Keratinocyte (primary cell): ENCODE measurements at regions not wholly inside any gene's neighbourhood (a gene's known extent, or its start where the extent isn't known, plus 50 kb on each side); places are given as distances from the start of the nearest gene placed in this dataset.

Experiments
- DNase-seq: peaks from one replicate; pipeline ENCODE4 v3.0.0-alpha.2; 2011; ENCODE audit warnings: low read depth, missing footprints, low spot score
- FAIRE-seq: peaks from 2 replicates; lab custom pipeline; 2011; peaks lifted over from hg19 to GRCh38; lab: Jason Lieb, UNC
- H2AFZ ChIP-seq: 2 replicates; pipeline ENCODE4 v1.6.0; 2012; ENCODE audit warnings: low read length, control low read depth, inconsistent platforms; ENCODE audit not compliant: control insufficient read depth
- H3K27ac ChIP-seq: 2 replicates; pipeline ENCODE4 v1.5.1; 2011; ENCODE audit warnings: low read length; ENCODE audit not compliant: control insufficient read depth, insufficient read depth
- H3K27me3 ChIP-seq: 3 replicates; pipeline ENCODE4 v1.6.0; 2011; ENCODE audit warnings: low read length; ENCODE audit not compliant: control insufficient read depth, insufficient read depth; ENCODE audit errors: extremely low read depth
- H3K36me3 ChIP-seq, 2 experiments: 2 replicates in 1 of 2; 3 replicates in 1 of 2; pipeline ENCODE4 v1.5.1; 2011; ENCODE audit warnings: low read length in 2 of 2, mild to moderate bottlenecking in 1 of 2; ENCODE audit not compliant: control insufficient read depth in 2 of 2, insufficient read depth in 2 of 2; ENCODE audit errors: extremely low read depth in 1 of 2
- H3K4me1 ChIP-seq: 3 replicates; pipeline ENCODE4 v1.5.1; 2011; ENCODE audit warnings: low read length; ENCODE audit not compliant: control insufficient read depth, insufficient read depth; ENCODE audit errors: extremely low read depth
- H3K4me2 ChIP-seq: 3 replicates; pipeline ENCODE4 v1.6.0; 2011; ENCODE audit warnings: low read depth, low read length; ENCODE audit not compliant: control insufficient read depth, insufficient read depth; ENCODE audit errors: extremely low read depth
- H3K4me3 ChIP-seq, 3 experiments: fragments of 200-600 bp in 1 of 3; sonication (generic) in 1 of 3; 2 replicates in 2 of 3; 3 replicates in 1 of 3; pipeline ENCODE4 v1.5.1; 2011 to 2016; ENCODE audit warnings: low read length in 3 of 3, mild to moderate bottlenecking in 3 of 3, control low read depth in 2 of 3, inconsistent platforms in 1 of 3, low read depth in 1 of 3, mixed read lengths in 1 of 3, mixed run types in 1 of 3, moderate library complexity in 1 of 3; ENCODE audit not compliant: control insufficient read depth in 2 of 3, insufficient read depth in 2 of 3; ENCODE audit errors: extremely low read depth in 1 of 3
- H3K79me2 ChIP-seq: 2 replicates; pipeline ENCODE4 v1.6.0; 2012; ENCODE audit warnings: low read length; ENCODE audit not compliant: control insufficient read depth, insufficient read depth
- H3K9ac ChIP-seq: 3 replicates; pipeline ENCODE4 v1.6.0; 2011; ENCODE audit warnings: low read length; ENCODE audit not compliant: control insufficient read depth, insufficient read depth; ENCODE audit errors: extremely low read depth
- H3K9me1 ChIP-seq: 3 replicates; pipeline ENCODE4 v1.6.0; 2011; ENCODE audit warnings: low read length; ENCODE audit not compliant: control insufficient read depth, insufficient read depth; ENCODE audit errors: extremely low read depth
- H3K9me3 ChIP-seq: 2 replicates; pipeline ENCODE4 v1.5.1; 2012; ENCODE audit warnings: low read depth, low read length; ENCODE audit not compliant: control insufficient read depth
- H4K20me1 ChIP-seq: 3 replicates; pipeline ENCODE4 v1.6.0; 2011; ENCODE audit warnings: low read length; ENCODE audit not compliant: control insufficient read depth, insufficient read depth; ENCODE audit errors: extremely low read depth
- EZH2 ChIP-seq: IDR thresholded peaks from one replicate; pipeline ENCODE4 v1.6.1; 2012; ENCODE audit warnings: inconsistent platforms, mild to moderate bottlenecking, low read length, moderate library complexity
- dilution Hi-C: fragments of 300-500 bp; cut with MboI; formaldehyde crosslinking; loops from one replicate; pipeline ENCODE4 v1.7.0; 2020; ENCODE audit warnings: low sequenced_read_pairs; ENCODE audit not compliant: extremely low pct_ligation_motif_present
- TF ChIP-seq, protein P1 (sequence below), 3 experiments: IDR thresholded peaks in 1 of 3; conservative IDR thresholded peaks in 1 of 3; optimal IDR thresholded peaks in 1 of 3; 2 replicates in 2 of 3; 3 replicates in 1 of 3; pipeline versions ENCODE3 to v1.5.1; 2011; ENCODE audit warnings: low read length in 3 of 3, mild to moderate bottlenecking in 3 of 3, moderate library complexity in 2 of 3, control low read depth in 1 of 3, inconsistent platforms in 1 of 3; ENCODE audit not compliant: insufficient read depth in 2 of 3; ENCODE audit errors: extremely low read depth in 1 of 3

GRCh38 chr13:84864341-84864740, 934.9 kb downstream of the SLITRK6 start:
- Histone ChIP-seq H3K4me3 (no peak overlapping the region), H3K9ac (no peak overlapping the region), H3K27me3 (no peaks in the 10 kb centered on the region), H3K9me3 (no peaks in the 10 kb centered on the region), H3K4me2 (no peak overlapping the region), H3K36me3 (no peaks in the 10 kb centered on the region), H3K27ac (no peak overlapping the region), H4K20me1 (no peaks in the 10 kb centered on the region), H3K4me1 (no peaks in the 10 kb centered on the region), H3K79me2 (no peaks in the 10 kb centered on the region), H2AFZ (peak overlapping the region; percentile 56), H3K9me1 (no peaks in the 10 kb centered on the region)
- no peak for FAIRE-seq
- TF ChIP-seq EZH2 = no peak
- TF ChIP-seq, protein P1, sequence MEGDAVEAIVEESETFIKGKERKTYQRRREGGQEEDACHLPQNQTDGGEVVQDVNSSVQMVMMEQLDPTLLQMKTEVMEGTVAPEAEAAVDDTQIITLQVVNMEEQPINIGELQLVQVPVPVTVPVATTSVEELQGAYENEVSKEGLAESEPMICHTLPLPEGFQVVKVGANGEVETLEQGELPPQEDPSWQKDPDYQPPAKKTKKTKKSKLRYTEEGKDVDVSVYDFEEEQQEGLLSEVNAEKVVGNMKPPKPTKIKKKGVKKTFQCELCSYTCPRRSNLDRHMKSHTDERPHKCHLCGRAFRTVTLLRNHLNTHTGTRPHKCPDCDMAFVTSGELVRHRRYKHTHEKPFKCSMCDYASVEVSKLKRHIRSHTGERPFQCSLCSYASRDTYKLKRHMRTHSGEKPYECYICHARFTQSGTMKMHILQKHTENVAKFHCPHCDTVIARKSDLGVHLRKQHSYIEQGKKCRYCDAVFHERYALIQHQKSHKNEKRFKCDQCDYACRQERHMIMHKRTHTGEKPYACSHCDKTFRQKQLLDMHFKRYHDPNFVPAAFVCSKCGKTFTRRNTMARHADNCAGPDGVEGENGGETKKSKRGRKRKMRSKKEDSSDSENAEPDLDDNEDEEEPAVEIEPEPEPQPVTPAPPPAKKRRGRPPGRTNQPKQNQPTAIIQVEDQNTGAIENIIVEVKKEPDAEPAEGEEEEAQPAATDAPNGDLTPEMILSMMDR (optimal IDR thresholded peaks at IDR 0.05 in 1 of 3, IDR thresholded peaks at IDR 0.05 in 1 of 3, conservative IDR thresholded peaks at IDR 0.05 in 1 of 3; ENCODE audit: extremely low read depth in 1 of 3, insufficient read depth in 2 of 3, low read length in 3 of 3) = no peak
- no peak for DNase-seq
- dilution Hi-C loops = no loop called here

DNA sequence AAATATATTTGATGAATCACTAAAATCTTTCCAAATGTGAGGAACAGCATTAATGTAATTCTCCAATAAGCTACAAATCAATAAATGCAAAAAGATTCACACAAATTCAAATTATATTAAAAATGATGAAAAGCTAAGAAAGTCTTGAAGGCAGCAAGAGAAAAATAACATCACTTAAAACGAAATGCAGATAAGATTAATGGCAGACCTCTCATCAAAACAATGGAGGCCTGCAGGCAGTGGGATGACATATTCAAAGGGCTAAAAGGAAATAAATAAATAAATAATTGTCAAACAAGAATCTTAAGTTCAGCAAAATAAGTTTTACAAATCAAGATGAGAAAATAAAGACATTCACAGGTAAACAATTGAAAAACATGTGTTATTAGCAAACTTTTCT, 952.1 kb downstream of the SLITRK6 start:
- no peak for DNase-seq
- Histone ChIP-seq H3K4me3 (no peak overlapping the region), H3K4me2 (no peak overlapping the region), H3K27ac (no peak overlapping the region), H3K36me3 (no peaks in the 10 kb centered on the region), H3K9ac (no peak overlapping the region), H4K20me1 (no peaks in the 10 kb centered on the region), H3K27me3 (no peaks in the 10 kb centered on the region), H2AFZ (no peak overlapping the region), H3K79me2 (no peaks in the 10 kb centered on the region), H3K9me3 (no peaks in the 10 kb centered on the region), H3K9me1 (no peaks in the 10 kb centered on the region), H3K4me1 (no peaks in the 10 kb centered on the region)
- FAIRE-seq = no peak
- no peak for TF ChIP-seq EZH2
- TF ChIP-seq, protein P1 (optimal IDR thresholded peaks at IDR 0.05 in 1 of 3, IDR thresholded peaks at IDR 0.05 in 1 of 3, conservative IDR thresholded peaks at IDR 0.05 in 1 of 3; ENCODE audit: extremely low read depth in 1 of 3, insufficient read depth in 2 of 3, low read length in 3 of 3) = no peak
- dilution Hi-C loops = no loop called here
